ENCODE measurements at regions not wholly inside any gene's neighbourhood (a gene's known extent, or its start where the extent isn't known, plus 50 kb on each side); places are given as distances from the start of the nearest gene placed in this dataset.

GRCh38 chr3:194971965-194972364, 286.3 kb downstream of the FAM43A start:
- H3K4me3 ChIP-seq (ENCODE audit: low read depth, low read length), result no peak overlapping the region
- DNase-seq, result no peak
- no peak for TF ChIP-seq CTCF (IDR thresholded peaks at IDR 0.05; ENCODE audit: low read depth, low read length)
- no peaks in the 10 kb centered on the region for H3K27me3 ChIP-seq (ENCODE audit: insufficient read depth, low read depth, severe bottlenecking)
- no peak overlapping the region for H3K27ac ChIP-seq
- H3K36me3 ChIP-seq, result no peaks in the 10 kb centered on the region
- no peaks in the 10 kb centered on the region for H3K9me3 ChIP-seq (ENCODE audit: severe bottlenecking)

- H3K36me3 ChIP-seq, result no peaks in the 10 kb centered on the region
- no peaks in the 10 kb centered on the region for H3K9me3 ChIP-seq (ENCODE audit: severe bottlenecking)
- TF ChIP-seq CTCF (IDR thresholded peaks at IDR 0.05; ENCODE audit: low read depth, low read length), result no peak
- DNase-seq, result no peak
- no peak overlapping the region for H3K27ac ChIP-seq
- no peak overlapping the region for H3K4me3 ChIP-seq (ENCODE audit: low read depth, low read length)
- H3K27me3 ChIP-seq (ENCODE audit: insufficient read depth, low read depth, severe bottlenecking), result no peaks in the 10 kb centered on the region
Observed at GRCh38 chr3:194972641-194973040, 287.0 kb downstream of the FAM43A start.

- Histone ChIP-seq H3K9me3 (ENCODE audit: severe bottlenecking) (no peaks in the 10 kb centered on the region), H3K27me3 (ENCODE audit: insufficient read depth, low read depth, severe bottlenecking) (no peaks in the 10 kb centered on the region), H3K27ac (no peak overlapping the region), H3K4me3 (ENCODE audit: low read depth, low read length) (no peak overlapping the region), H3K36me3 (no peaks in the 10 kb centered on the region)
- no peak for TF ChIP-seq CTCF (IDR thresholded peaks at IDR 0.05; ENCODE audit: low read depth, low read length)
- DNase-seq, result no peak
Observed at GRCh38 chr3:194973366-194974000, 287.8 kb downstream of the FAM43A start.

GRCh38 chr3:194974468-194975135, 288.9 kb downstream of the FAM43A start:
- H3K36me3 ChIP-seq, result no peaks in the 10 kb centered on the region
- TF ChIP-seq CTCF (IDR thresholded peaks at IDR 0.05; ENCODE audit: low read depth, low read length), result no peak
- no peak for DNase-seq
- no peaks in the 10 kb centered on the region for H3K27me3 ChIP-seq (ENCODE audit: insufficient read depth, low read depth, severe bottlenecking)
- H3K9me3 ChIP-seq (ENCODE audit: severe bottlenecking), result no peaks in the 10 kb centered on the region
- no peak overlapping the region for H3K27ac ChIP-seq
- H3K4me3 ChIP-seq (ENCODE audit: low read depth, low read length), result no peak overlapping the region

- H3K27me3 ChIP-seq (ENCODE audit: insufficient read depth, low read depth, severe bottlenecking), result no peaks in the 10 kb centered on the region
- H3K36me3 ChIP-seq, result no peaks in the 10 kb centered on the region
- no peak overlapping the region for H3K27ac ChIP-seq
- H3K9me3 ChIP-seq (ENCODE audit: severe bottlenecking), result no peaks in the 10 kb centered on the region
- no peak for DNase-seq
- no peak overlapping the region for H3K4me3 ChIP-seq (ENCODE audit: low read depth, low read length)
- no peak for TF ChIP-seq CTCF (IDR thresholded peaks at IDR 0.05; ENCODE audit: low read depth, low read length)
Observed at GRCh38 chr3:194976049-194976451, 290.4 kb downstream of the FAM43A start.

All from WERI-Rb-1 (cell line).